Cardiac muscle cell (in vitro differentiated cells and primary cell): ENCODE measurements at regions not wholly inside any gene's neighbourhood (a gene's known extent, or its start where the extent isn't known, plus 50 kb on each side); places are given as distances from the start of the nearest gene placed in this dataset.

ENCODE experiments used
- DNase-seq, 2 donors: peaks; one replicate each; pipeline versions ENCODE4 v3.0.0 to v3.0.0-alpha.2; 2010 to 2017; ENCODE audit warnings: low read depth in 1 of 2, low spot score in 1 of 2
- H3K27ac ChIP-seq: fragments of 200-600 bp; sonication (generic); 2 replicates; pipeline ENCODE4 v1.5.1; 2016
- H3K27me3 ChIP-seq: fragments of 200-600 bp; sonication (generic); 2 replicates; pipeline ENCODE4 v1.6.0; 2016; ENCODE audit warnings: control low read depth
- H3K36me3 ChIP-seq: fragments of 200-600 bp; sonication (generic); 2 replicates; pipeline ENCODE4 v1.5.1; 2016; ENCODE audit warnings: control low read depth
- H3K4me1 ChIP-seq: fragments of 200-600 bp; sonication (generic); 2 replicates; pipeline ENCODE4 v1.8.1; 2017; ENCODE audit warnings: low read depth, mild to moderate bottlenecking, mixed run types
- H3K4me3 ChIP-seq: fragments of 200-600 bp; sonication (generic); 2 replicates; pipeline ENCODE4 v1.5.1; 2016; ENCODE audit warnings: mild to moderate bottlenecking
- H3K9me3 ChIP-seq: fragments of 200-600 bp; sonication (generic); 2 replicates; pipeline ENCODE4 v1.5.1; 2017; ENCODE audit warnings: low read depth, mild to moderate bottlenecking, control low read depth
- TF ChIP-seq, protein P1 (sequence below): IDR thresholded peaks from 2 replicates; pipeline ENCODE4 v1.5.1; 2012; ENCODE audit warnings: low read depth, mild to moderate bottlenecking, low read length

DNA sequence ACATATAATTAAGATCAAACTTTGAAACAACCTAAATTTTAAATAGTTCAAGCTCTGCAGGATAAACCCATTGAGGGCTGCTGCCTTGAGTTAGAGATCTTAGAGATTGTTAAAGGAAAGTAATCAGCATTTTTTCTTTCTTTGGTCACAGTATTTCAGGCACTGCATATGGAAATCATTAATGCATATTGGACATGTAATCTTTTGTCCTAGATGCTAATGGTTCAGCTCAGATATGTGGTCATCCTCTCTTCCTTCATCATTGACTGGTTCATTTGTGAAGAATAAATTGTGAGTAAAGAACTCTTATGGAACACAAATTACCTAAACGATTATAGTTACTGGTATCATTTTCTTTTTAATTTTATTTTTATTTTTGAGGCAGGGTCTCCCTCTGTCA lies 82.0 kb upstream of the PRLR start:
- H3K9me3 ChIP-seq, result no peaks in the 10 kb centered on the region
- TF ChIP-seq, protein P1, sequence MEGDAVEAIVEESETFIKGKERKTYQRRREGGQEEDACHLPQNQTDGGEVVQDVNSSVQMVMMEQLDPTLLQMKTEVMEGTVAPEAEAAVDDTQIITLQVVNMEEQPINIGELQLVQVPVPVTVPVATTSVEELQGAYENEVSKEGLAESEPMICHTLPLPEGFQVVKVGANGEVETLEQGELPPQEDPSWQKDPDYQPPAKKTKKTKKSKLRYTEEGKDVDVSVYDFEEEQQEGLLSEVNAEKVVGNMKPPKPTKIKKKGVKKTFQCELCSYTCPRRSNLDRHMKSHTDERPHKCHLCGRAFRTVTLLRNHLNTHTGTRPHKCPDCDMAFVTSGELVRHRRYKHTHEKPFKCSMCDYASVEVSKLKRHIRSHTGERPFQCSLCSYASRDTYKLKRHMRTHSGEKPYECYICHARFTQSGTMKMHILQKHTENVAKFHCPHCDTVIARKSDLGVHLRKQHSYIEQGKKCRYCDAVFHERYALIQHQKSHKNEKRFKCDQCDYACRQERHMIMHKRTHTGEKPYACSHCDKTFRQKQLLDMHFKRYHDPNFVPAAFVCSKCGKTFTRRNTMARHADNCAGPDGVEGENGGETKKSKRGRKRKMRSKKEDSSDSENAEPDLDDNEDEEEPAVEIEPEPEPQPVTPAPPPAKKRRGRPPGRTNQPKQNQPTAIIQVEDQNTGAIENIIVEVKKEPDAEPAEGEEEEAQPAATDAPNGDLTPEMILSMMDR, result no peak
- no peak overlapping the region for H3K27ac ChIP-seq
- no peaks in the 10 kb centered on the region for H3K36me3 ChIP-seq
- no peak overlapping the region for H3K4me3 ChIP-seq
- no peak for DNase-seq
- H3K27me3 ChIP-seq, result peaks cover 3% of the 10 kb centered on the region
- H3K4me1 ChIP-seq, result peaks cover 5% of the 10 kb centered on the region

DNA sequence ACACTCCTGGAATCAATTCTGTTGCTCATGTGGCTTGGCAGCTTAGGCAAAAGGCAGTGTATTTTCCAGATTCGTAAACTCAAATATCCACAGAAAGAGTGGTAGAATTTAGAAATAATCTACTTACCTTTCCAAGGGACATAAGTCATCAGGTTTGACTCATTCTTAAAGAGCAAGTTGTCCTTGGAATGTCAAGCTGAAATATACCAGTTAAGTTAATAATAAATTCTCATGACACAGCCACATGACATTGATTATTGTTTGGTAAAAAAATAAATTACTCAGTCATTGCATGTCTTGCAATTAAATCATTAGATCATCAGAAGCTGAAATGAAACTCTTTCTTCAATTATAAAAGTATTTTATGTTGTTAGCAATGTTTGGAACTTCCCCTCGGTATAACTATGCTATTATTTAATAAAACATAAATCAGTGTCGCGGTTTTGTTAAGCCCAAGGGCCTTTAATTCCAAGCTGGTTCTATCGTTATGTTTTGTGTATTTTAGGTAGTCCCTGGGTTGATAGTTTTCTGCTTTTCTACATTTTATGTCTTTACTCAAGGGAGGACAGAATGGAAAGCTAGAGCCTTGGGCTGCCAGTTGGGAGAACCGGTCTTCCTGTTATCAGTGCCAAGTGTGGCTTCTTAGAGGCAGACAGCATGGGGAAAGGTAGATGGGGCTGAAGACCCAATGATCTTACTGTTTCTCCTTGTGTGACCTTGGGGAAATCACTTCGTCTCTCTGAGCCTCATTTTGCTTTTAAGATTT lies 79.3 kb upstream of the PRLR start:
- no peaks in the 10 kb centered on the region for H3K4me1 ChIP-seq
- no peak overlapping the region for H3K27ac ChIP-seq
- DNase-seq, result no peak
- no peaks in the 10 kb centered on the region for H3K36me3 ChIP-seq
- no peaks in the 10 kb centered on the region for H3K9me3 ChIP-seq
- H3K4me3 ChIP-seq, result no peak overlapping the region
- TF ChIP-seq, protein P1, result no peak
- H3K27me3 ChIP-seq, result peaks cover 3% of the 10 kb centered on the region

DNA sequence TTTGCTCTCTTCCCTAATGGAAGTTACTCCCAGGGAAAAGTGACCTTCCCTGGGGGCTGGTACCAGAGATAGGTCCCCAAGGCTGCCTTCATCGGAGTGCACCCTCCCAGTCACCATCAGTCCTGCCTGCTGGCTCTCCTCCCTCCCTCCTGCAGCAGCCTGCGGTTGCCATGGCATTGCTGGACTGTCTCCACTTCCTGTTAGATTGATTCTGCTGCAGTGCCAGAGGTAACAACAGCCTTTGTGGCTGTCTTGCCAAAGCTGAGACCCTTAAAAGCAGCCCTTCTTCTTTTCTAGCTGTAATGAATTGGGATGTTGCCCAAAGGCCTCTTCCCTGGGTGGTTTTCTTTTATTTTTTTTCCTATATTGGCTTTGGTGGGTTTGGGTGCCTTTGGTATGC lies 78.1 kb upstream of the PRLR start:
- DNase-seq, result no peak
- TF ChIP-seq, protein P1, result no peak
- peaks cover 3% of the 10 kb centered on the region for H3K27me3 ChIP-seq
- no peaks in the 10 kb centered on the region for H3K36me3 ChIP-seq
- H3K4me3 ChIP-seq, result no peak overlapping the region
- no peaks in the 10 kb centered on the region for H3K4me1 ChIP-seq
- no peak overlapping the region for H3K27ac ChIP-seq
- H3K9me3 ChIP-seq, result no peaks in the 10 kb centered on the region

DNA sequence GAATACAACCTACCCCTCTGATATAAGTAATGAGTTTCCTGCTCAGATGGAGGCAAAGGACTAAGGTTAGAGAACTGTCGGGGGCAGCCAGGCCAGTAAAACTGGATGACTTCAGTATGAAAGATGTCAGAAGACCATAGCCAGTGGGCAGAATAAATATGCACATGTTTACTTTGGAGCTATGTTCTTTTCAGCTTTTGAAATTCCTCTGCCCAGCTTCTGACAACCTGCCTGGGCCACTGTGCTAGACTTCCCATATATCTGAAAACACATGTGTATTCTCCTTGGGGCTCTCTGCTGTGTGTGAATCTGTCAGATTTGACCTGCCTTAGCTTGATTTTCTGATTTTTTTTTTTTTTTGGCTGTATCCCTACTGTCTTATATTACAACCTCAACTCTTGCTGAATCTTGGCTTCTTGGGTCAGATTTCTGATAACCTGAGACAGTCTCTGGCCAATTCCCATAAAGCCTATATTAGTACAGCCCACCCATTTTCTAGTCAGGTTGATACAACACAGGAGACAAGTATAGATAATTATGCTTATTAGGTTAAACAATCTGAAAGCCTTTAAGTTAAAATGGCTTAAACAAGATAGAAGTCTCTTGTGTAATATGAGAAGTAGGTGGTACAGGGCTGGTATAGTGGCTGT lies 76.6 kb upstream of the PRLR start:
- H3K4me3 ChIP-seq, result no peak overlapping the region
- H3K27me3 ChIP-seq, result peaks cover 2% of the 10 kb centered on the region
- H3K9me3 ChIP-seq, result no peaks in the 10 kb centered on the region
- no peaks in the 10 kb centered on the region for H3K36me3 ChIP-seq
- TF ChIP-seq, protein P1, result no peak
- no peaks in the 10 kb centered on the region for H3K4me1 ChIP-seq
- no peak overlapping the region for H3K27ac ChIP-seq
- no peak for DNase-seq

DNA sequence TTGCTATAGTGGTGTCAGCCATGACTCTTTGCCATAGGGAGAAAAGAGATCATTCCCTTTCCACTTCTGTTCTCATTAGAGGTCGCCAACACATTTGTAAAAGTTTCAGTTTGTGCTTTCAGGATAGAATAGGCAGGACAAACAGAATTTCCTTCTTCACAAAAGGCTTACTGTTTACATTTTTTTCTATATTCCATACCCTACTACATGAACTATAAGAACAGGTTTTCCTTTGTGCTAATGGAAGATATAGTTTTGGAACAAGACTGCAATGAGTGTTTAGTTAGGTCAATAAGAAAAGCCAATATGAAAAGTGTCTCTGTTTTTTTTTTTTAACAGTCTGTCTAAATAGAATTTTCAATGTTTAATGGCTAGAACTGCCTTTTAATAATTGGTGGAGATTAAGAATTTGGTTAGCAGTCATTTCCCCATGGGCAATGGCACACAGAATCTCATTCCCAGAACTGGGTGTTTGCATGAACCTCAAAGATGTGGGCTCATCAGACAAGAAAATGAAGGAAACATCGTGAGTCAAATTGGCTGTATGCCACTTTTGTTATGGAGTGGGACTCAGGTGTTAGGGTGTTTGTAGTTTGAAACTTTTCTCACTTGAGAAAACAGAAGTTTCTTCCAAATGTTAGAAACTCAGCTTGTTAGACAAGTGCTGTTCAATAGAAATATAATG lies 75.2 kb upstream of the PRLR start:
- Histone ChIP-seq H3K27ac (no peak overlapping the region), H3K36me3 (no peaks in the 10 kb centered on the region), H3K4me3 (no peak overlapping the region), H3K27me3 (no peaks in the 10 kb centered on the region), H3K9me3 (no peaks in the 10 kb centered on the region), H3K4me1 (no peaks in the 10 kb centered on the region)
- no peak for DNase-seq
- TF ChIP-seq, protein P1, result no peak
